DOHH2 (cell line): ENCODE measurements at regions not wholly inside any gene's neighbourhood (a gene's known extent, or its start where the extent isn't known, plus 50 kb on each side); places are given as distances from the start of the nearest gene placed in this dataset.

Experiments
- H3F3A ChIP-seq: fragments of 200-600 bp; sonication (generic), shearing (Covaris generic); 2 replicates; pipeline ENCODE4 v1.6.0; 2016; ENCODE audit warnings: antibody characterized with exemption, mild to moderate bottlenecking; ENCODE audit not compliant: control insufficient read depth, insufficient read depth
- H3K27ac ChIP-seq: fragments of 200-600 bp; sonication (generic); 2 replicates; pipeline ENCODE4 v1.5.1; 2014; ENCODE audit warnings: low read depth, mild to moderate bottlenecking, low read length, moderate library complexity
- H3K27me3 ChIP-seq: fragments of 200-600 bp; sonication (generic); 2 replicates; pipeline ENCODE4 v1.6.1; 2014; ENCODE audit warnings: mild to moderate bottlenecking, low read length, mixed read lengths; ENCODE audit not compliant: control insufficient read depth
- H3K36me3 ChIP-seq: fragments of 200-600 bp; sonication (generic); 2 replicates; pipeline ENCODE4 v1.6.1; 2014; ENCODE audit warnings: mild to moderate bottlenecking, low read length, moderate library complexity, mixed read lengths; ENCODE audit not compliant: control insufficient read depth
- H3K4me1 ChIP-seq: fragments of 200-600 bp; sonication (generic); 2 replicates; pipeline ENCODE4 v1.6.1; 2014; ENCODE audit warnings: mild to moderate bottlenecking, low read length, mixed read lengths; ENCODE audit not compliant: control insufficient read depth
- H3K4me2 ChIP-seq: fragments of 200-600 bp; sonication (generic); 2 replicates; pipeline ENCODE4 v1.6.0; 2014; ENCODE audit warnings: mild to moderate bottlenecking, low read length, moderate library complexity
- H3K4me3 ChIP-seq: fragments of 200-600 bp; sonication (generic); 2 replicates; pipeline ENCODE4 v1.5.1; 2014; ENCODE audit warnings: mild to moderate bottlenecking, low read length, mixed read lengths
- H3K79me2 ChIP-seq: fragments of 200-600 bp; sonication (generic); 2 replicates; pipeline ENCODE4 v1.6.1; 2014; ENCODE audit warnings: mild to moderate bottlenecking, low read length, mixed read lengths; ENCODE audit not compliant: control insufficient read depth
- H3K9me2 ChIP-seq: fragments of 200-600 bp; sonication (generic); replicated peaks from 2 replicates; pipeline ENCODE4 v1.6.1; 2014; ENCODE audit warnings: mild to moderate bottlenecking, low read length, mixed read lengths; ENCODE audit not compliant: control insufficient read depth
- H3K9me3 ChIP-seq: fragments of 200-600 bp; sonication (generic); 2 replicates; pipeline ENCODE4 v1.6.1; 2014; ENCODE audit warnings: antibody characterized with exemption, low read length, mixed read lengths; ENCODE audit not compliant: control insufficient read depth, insufficient read depth
- H4K20me1 ChIP-seq: fragments of 200-600 bp; sonication (generic); 2 replicates; pipeline ENCODE4 v1.6.0; 2014; ENCODE audit warnings: low read depth, mild to moderate bottlenecking, antibody characterized with exemption, low read length, moderate library complexity; ENCODE audit not compliant: control insufficient read depth, insufficient read depth
- CTCF ChIP-seq: fragments of 200-600 bp; sonication (generic); IDR thresholded peaks from one replicate; pipeline ENCODE4 v1.5.1; 2014; ENCODE audit warnings: antibody characterized with exemption, mild to moderate bottlenecking, low read depth, low read length; ENCODE audit not compliant: poor library complexity, severe bottlenecking
- EZH2phosphoT487 ChIP-seq: fragments of 200-600 bp; sonication (generic); IDR thresholded peaks from 2 replicates; pipeline ENCODE4 v1.6.1; 2017; ENCODE audit warnings: borderline replicate concordance, mild to moderate bottlenecking, antibody characterized with exemption, low read length, moderate library complexity, mixed read lengths

GRCh38 chr4:3677748-3678070, 88.5 kb upstream of the ADRA2C start:
- no peaks in the 10 kb centered on the region for H3F3A ChIP-seq
- peak; percentile 19 for TF ChIP-seq CTCF
- TF ChIP-seq EZH2phosphoT487: no peak
- no peak overlapping the region for H3K4me2 ChIP-seq
- no peaks in the 10 kb centered on the region for H3K36me3 ChIP-seq
- H3K27me3 ChIP-seq: no peaks in the 10 kb centered on the region
- H3K4me3 ChIP-seq: no peak overlapping the region
- peaks cover 5% of the 10 kb centered on the region for H3K9me3 ChIP-seq
- no peak overlapping the region for H3K27ac ChIP-seq
- no peaks in the 10 kb centered on the region for H3K9me2 ChIP-seq
- H4K20me1 ChIP-seq: no peaks in the 10 kb centered on the region
- H3K4me1 ChIP-seq: peaks cover 15% of the 10 kb centered on the region; the same call in 1 of the 2 replicates
- H3K79me2 ChIP-seq: no peaks in the 10 kb centered on the region

GRCh38 chr4:3676907-3677747, 89.1 kb upstream of the ADRA2C start:
- peaks cover 11% of the 10 kb centered on the region for H3K9me3 ChIP-seq
- TF ChIP-seq EZH2phosphoT487: no peak
- TF ChIP-seq CTCF: no peak
- no peaks in the 10 kb centered on the region for H3F3A ChIP-seq
- H4K20me1 ChIP-seq: no peaks in the 10 kb centered on the region
- no peaks in the 10 kb centered on the region for H3K27me3 ChIP-seq
- no peak overlapping the region for H3K4me3 ChIP-seq
- no peak overlapping the region for H3K27ac ChIP-seq
- H3K4me1 ChIP-seq: peaks cover 15% of the 10 kb centered on the region; the same call in 1 of the 2 replicates
- H3K4me2 ChIP-seq: no peak overlapping the region
- no peaks in the 10 kb centered on the region for H3K9me2 ChIP-seq
- H3K36me3 ChIP-seq: no peaks in the 10 kb centered on the region
- H3K79me2 ChIP-seq: no peaks in the 10 kb centered on the region

GRCh38 chr4:3676196-3676595, 90.0 kb upstream of the ADRA2C start:
- H3K36me3 ChIP-seq: no peaks in the 10 kb centered on the region
- no peak overlapping the region for H3K4me3 ChIP-seq
- H3K4me1 ChIP-seq: peaks cover 15% of the 10 kb centered on the region; the same call in 1 of the 2 replicates
- no peaks in the 10 kb centered on the region for H3K27me3 ChIP-seq
- no peak overlapping the region for H3K27ac ChIP-seq
- H3K9me2 ChIP-seq: no peaks in the 10 kb centered on the region
- H3K9me3 ChIP-seq: peaks cover 11% of the 10 kb centered on the region
- no peaks in the 10 kb centered on the region for H3F3A ChIP-seq
- H4K20me1 ChIP-seq: no peaks in the 10 kb centered on the region
- no peak overlapping the region for H3K4me2 ChIP-seq
- no peak for TF ChIP-seq CTCF
- TF ChIP-seq EZH2phosphoT487: no peak
- no peaks in the 10 kb centered on the region for H3K79me2 ChIP-seq
